Bronchial epithelial cell (primary cell): ENCODE measurements at regions not wholly inside any gene's neighbourhood (a gene's known extent, or its start where the extent isn't known, plus 50 kb on each side); places are given as distances from the start of the nearest gene placed in this dataset.

Source experiments
- DNase-seq: peaks from one replicate; pipeline ENCODE4 v3.0.0-alpha.2; 2010; ENCODE audit warnings: low read depth
- FAIRE-seq: peaks from 2 replicates; lab custom pipeline; 2011; peaks lifted over from hg19 to GRCh38; lab: Jason Lieb, UNC
- H3K27me3 ChIP-seq: 2 replicates; pipeline ENCODE4 v1.5.1; 2011; ENCODE audit warnings: low read length; ENCODE audit not compliant: control insufficient read depth, insufficient read depth
- H3K36me3 ChIP-seq: 2 replicates; pipeline ENCODE4 v1.5.1; 2011; ENCODE audit warnings: low read length; ENCODE audit not compliant: control insufficient read depth, insufficient read depth
- H3K4me3 ChIP-seq: 2 replicates; pipeline ENCODE4 v1.5.1; 2011; ENCODE audit warnings: mild to moderate bottlenecking, low read depth, low read length, control low read depth
- CTCF ChIP-seq: IDR thresholded peaks from 2 replicates; pipeline ENCODE4 v1.5.1; 2011; ENCODE audit warnings: mild to moderate bottlenecking, moderate library complexity, low read length, control low read depth, inconsistent platforms; ENCODE audit not compliant: insufficient read depth, severe bottlenecking

GRCh38 chr7:120165227-120165626, 107.7 kb upstream of the KCND2 start:
- FAIRE-seq: no peak
- Histone ChIP-seq H3K27me3 (no peaks in the 10 kb centered on the region), H3K36me3 (no peaks in the 10 kb centered on the region), H3K4me3 (no peak overlapping the region)
- DNase-seq: no peak
- TF ChIP-seq CTCF: no peak

GRCh38 chr7:120168066-120168465, 104.9 kb upstream of the KCND2 start:
- no peak overlapping the region for H3K4me3 ChIP-seq
- DNase-seq (peak; percentile 40), FAIRE-seq (no peak)
- H3K36me3 ChIP-seq: no peaks in the 10 kb centered on the region
- H3K27me3 ChIP-seq: no peaks in the 10 kb centered on the region
- TF ChIP-seq CTCF: no peak

GRCh38 chr7:120169996-120170783, 102.8 kb upstream of the KCND2 start:
- DNase-seq: no peak
- H3K4me3 ChIP-seq: no peak overlapping the region
- H3K36me3 ChIP-seq: no peaks in the 10 kb centered on the region
- FAIRE-seq: no peak
- H3K27me3 ChIP-seq: no peaks in the 10 kb centered on the region
- TF ChIP-seq CTCF: no peak

GRCh38 chr7:120170834-120171233, 102.1 kb upstream of the KCND2 start:
- Histone ChIP-seq H3K36me3 (no peaks in the 10 kb centered on the region), H3K4me3 (no peak overlapping the region), H3K27me3 (no peaks in the 10 kb centered on the region)
- DNase-seq (peak; percentile 56), FAIRE-seq (no peak)
- TF ChIP-seq CTCF: no peak

- no peaks in the 10 kb centered on the region for H3K27me3 ChIP-seq
- DNase-seq (peak; percentile 79), FAIRE-seq (no peak)
- no peaks in the 10 kb centered on the region for H3K36me3 ChIP-seq
- no peak for TF ChIP-seq CTCF
- no peak overlapping the region for H3K4me3 ChIP-seq
These were observed 101.6 kb upstream of the KCND2 start for GRCh38 chr7:120171406-120171805.

GRCh38 chr7:120180221-120180620, 92.8 kb upstream of the KCND2 start:
- DNase-seq: no peak
- TF ChIP-seq CTCF: no peak
- no peak overlapping the region for H3K4me3 ChIP-seq
- no peak for FAIRE-seq
- H3K36me3 ChIP-seq: no peaks in the 10 kb centered on the region
- no peaks in the 10 kb centered on the region for H3K27me3 ChIP-seq
